ENCODE measurements at regions not wholly inside any gene's neighbourhood (a gene's known extent, or its start where the extent isn't known, plus 50 kb on each side); places are given as distances from the start of the nearest gene placed in this dataset.

DNA sequence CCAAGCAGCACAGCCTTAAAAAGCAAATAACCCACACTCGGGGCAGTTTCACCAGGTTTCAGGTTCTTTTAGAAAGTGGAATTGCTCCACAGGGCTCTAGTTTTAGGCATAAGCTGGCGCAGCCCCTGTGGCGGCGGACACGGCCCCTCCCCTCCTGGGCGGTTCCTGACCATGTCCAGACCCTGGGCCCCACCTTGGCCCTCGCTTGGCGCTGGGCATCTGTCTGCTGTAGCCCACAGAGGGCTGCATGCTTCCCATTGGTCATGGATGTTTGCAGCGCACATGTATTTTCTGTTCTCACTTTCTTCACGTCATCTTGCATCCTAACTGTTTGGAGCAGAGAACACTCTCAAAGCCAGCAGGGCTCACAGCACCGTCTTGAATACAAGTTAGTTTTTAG, 244.3 kb downstream of the BRD1 start:
- no peak for DNase-seq

DNA sequence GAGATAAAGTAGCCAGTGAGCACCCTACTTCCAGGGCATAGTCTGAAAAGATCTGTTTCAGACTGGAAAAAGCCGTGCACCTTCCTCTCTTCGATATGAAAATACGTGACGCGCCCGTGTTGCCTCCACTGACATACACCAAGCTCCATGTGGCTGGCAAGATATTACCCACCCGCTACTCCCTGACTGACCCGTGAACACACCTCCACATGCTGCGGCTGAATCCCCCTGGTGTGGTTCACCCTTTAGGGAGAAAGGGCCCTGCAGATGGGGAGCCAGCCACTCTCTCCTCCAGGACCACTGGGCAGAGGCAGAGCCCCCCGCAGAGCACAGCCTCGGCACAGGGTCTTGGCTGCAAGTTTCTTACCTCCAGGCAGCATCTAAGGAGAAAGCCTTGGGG, 245.0 kb downstream of the BRD1 start:
- DNase-seq, result no peak

DNA sequence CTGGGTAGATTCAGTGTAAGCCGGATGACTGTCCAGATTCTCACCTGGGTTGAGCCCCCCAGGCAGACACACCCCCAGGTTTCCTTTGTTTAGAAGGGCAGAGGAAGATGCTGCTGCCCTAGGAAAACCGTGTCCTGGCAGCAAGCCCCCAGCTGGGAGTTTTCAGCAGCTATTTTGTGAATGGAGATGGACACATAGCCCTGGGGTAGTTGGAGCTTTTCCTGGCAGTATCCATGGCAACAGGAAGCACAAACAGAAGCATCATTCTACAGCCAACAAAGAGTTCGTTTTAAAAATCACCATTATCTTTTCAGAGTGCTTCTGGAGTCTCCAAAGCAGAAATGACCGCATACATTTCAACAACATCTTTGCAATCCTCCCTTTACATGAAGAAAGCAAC, 245.5 kb downstream of the BRD1 start:
- DNase-seq, result no peak

DNA sequence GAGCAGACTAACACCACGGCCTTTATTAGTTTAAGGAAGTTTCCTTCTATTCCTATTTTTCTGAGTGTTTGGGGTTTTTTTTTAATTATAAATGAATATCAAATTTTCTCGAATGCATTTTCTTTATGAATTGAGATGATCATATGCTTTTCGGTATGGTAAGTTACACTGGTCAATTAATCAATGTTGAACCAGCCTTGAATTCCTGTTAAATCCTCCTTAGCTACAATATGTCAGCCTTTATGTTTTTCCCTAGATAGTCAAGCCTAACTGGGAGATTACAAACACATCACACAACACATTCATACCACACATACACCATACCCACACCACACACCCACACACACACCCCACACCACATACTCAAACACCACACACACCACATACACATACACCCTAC, 247.6 kb downstream of the BRD1 start:
- no peak for DNase-seq

DNA sequence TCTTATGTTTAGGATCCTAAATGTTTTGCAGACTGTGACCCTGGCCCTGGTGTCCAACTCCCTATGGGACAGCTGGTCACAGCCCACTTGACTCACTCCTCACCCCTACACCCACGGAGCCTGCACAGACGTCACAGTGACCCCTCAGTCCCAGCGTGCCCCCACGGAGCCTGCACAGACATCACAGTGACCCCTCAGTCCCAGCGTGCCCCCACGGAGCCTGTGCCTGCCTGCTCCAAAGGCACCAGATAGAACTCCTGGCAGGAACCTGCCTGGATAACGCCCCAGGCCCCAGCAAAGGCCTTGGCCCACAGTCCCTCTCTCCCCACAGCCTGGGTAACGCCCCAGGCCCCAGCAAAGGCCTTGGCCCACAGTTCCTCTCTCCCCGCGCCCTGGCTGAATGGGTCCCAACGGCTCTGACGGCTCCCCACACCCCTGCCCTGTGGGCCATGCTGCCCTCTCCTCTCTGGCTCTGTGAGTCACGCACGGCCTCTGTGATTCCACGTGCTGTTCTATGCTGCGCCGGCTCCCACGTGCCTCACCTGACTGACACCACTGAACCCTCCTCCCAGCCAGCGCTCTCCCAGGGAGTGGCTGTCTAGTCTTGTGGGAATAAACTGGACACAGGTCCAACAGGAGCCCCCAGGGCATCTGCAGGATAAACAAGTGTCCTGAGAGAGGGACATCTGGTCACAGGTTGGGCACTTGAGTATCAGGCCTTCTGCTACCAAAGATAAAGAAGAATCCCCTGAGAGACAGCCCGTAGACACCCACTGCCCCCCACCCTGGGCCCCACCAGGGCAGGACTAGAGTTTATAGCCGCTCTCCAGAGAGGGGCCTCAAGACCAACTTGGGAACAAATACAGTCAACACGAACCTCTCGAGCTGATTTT, 250.3 kb downstream of the BRD1 start:
- no peak for DNase-seq

DNA sequence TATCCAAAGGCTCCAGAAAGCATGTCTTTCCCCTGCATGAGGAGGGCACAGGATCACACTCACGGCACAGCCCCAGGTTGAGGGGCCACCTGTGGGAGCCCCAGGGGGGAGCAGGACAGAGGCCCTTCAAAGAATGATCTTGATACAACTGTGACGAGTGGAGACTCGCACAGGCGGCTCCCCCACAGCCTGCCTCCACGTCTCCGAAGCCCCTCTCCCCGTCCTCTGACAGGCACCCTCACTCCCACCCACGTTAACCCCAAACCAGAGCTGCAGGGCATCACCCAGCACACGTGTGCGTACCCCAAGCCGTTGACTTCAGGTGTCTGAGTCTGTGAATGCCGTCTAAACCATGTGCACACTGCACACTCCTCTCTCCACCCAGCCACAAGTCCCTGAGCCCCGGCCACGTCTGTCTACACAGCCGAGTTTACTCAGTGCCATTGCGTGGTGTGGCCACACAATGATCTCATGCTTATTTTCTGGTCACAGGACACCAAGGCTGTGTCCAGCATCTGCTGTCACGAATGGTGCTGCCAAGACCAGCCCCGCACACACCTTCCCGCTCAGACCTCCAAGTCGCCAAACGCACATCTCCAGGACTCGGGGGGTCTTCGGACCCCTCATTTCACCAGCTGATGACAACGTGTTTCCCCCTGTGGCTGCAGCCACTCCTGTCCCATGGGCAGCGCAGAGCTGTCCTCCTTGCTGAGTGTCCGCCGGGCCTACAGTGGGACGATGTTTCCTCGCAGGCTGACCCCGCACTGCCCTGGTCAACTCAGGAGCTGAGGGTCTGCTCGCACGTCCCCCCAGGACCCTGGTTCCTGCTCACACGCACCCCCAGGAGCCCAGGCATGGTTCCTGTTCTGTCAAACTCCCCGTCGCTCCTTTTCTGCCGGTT, 251.2 kb downstream of the BRD1 start:
- DNase-seq, result no peak

DNA sequence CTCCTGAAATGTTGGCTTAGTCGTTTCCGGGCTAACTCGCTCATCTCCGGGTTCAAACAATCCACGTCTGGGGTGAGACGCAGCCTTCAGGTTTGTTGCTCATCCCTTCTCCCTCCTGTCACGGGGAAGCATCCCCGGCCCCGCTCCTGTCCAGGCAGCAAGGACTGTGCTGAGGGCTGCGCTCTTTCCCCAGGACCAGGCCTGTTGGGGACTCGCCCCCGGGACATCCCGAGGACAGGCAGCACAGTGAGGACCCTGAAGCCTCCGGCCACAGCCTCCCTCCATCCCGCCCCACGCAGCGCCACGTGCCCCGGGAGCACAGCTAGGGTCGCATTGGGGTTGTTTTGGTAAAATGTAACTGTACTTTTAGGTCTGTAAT, 252.0 kb downstream of the BRD1 start:
- DNase-seq, result no peak

DNA sequence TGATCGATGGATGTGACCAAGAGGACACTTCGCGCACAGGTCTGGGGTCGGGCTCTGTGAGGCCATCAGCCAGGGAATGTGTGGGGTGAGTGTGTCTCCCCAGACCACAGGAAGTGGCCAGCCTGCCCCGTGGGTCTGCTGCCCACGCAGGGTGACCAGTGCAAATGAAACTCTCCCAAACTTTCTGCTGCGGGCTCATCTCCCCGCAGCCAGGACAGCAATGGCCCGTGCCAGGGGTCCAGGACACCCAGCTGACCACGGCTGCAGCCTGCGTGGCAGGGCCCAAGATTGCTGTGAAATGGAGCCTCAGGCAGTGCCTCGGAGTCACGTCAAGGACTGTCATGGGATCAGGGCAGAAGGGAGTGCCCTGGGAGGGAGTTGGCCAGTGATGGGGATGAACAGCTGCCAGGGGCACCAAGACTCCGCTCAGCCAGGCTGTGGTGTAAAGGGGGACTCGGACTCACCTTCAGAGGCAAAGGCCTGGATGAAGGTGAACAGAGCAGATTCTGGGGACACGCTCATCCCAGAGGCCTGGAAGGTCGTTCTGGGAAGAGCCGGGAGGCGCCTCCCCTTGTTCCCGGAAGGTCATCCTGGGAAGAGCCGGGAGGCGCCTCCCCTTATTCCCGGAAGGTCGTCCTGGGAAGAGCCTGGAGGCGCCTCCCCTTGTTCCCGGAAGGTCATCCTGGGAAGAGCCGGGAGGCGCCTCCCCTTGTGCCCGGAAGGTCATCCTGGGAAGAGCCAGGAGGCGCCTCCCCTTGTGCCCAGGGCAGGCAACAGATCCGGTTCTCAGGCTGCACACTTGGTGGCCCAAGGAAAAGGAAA, 252.6 kb downstream of the BRD1 start:
- DNase-seq, result no peak

DNA sequence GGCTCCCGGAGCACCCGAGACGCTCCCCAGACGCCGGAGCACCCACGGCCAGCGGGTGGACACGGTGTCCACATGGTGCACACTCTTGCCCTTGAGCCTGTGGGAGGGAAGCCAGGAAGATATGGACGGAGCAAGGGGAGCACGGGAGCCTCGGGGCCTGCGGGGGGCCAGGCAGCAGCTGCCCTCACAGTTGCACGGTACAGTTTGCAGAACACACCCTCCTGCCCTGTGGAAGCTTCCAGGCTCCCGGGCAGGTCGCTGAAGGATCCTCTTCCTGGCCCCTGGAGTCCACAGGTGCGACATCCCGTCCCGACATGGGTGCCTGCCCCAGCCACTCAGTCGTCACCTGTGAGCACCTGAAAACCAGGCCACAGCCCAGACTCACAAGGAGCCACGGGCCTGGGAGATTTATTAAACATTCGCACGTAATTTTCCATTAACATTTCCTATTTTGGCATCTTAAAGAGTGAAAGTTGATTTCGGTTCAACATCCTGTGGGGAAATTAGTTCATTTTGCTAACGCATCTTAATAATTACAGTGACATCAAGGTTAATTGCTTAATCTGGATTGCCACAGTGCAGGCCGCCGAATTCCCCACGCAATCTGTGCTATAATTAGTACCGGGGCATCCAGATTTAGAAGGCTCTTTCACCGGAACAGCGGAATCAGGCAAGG, 253.3 kb downstream of the BRD1 start:
- DNase-seq, result no peak

DNA sequence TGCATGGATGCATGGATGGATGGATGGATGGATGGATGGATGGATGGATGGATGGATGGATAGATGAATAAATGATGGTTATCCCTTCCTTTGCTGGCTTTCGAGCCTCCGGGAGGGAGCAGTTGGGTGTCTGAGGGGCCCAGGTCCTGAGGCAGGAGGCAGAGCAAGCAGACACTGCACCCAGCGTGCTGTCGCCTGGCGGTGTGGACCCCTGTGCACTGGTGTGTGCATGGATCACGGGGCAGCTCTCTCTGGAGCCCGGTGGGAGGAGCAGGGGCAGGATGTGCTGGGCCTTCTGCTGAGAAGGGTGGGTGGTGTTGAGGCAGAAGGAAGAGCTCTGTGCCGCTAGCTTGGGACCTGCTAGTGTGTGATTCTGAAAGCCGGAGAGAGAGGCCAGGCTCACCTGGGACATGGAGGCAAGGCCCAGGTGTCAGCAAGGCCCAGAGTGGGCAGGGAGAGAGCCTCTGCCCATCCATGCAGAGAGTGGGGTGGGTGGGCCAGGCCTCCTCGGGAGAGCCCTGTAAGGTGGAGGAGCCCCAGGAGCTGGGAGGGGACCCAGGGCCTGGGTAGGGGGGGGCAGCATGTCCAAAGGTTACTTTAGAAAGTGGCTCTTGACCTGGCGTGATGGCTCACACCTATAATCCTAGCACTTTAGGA, 254.4 kb downstream of the BRD1 start:
- no peak for DNase-seq

DNA sequence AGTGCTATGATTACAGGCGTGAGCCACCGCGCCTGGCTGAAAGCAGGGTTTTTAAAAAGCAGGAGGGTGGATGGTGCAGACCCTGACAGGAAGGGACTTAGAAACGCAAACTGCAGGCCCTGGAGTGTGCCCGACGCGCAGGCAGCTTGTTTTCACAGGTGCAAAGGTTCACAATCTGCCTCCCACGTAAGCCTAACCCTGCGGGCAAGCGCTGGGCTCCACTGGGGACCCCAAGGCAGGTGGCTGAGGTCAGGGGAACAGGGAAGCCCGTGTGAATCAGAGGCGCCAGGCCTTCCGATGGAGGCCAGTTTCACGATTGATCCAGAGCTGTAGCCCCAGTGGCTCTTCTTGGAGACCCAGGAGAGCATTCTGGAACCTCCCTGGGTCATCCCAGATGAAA, 256.3 kb downstream of the BRD1 start:
- DNase-seq, result no peak

DNA sequence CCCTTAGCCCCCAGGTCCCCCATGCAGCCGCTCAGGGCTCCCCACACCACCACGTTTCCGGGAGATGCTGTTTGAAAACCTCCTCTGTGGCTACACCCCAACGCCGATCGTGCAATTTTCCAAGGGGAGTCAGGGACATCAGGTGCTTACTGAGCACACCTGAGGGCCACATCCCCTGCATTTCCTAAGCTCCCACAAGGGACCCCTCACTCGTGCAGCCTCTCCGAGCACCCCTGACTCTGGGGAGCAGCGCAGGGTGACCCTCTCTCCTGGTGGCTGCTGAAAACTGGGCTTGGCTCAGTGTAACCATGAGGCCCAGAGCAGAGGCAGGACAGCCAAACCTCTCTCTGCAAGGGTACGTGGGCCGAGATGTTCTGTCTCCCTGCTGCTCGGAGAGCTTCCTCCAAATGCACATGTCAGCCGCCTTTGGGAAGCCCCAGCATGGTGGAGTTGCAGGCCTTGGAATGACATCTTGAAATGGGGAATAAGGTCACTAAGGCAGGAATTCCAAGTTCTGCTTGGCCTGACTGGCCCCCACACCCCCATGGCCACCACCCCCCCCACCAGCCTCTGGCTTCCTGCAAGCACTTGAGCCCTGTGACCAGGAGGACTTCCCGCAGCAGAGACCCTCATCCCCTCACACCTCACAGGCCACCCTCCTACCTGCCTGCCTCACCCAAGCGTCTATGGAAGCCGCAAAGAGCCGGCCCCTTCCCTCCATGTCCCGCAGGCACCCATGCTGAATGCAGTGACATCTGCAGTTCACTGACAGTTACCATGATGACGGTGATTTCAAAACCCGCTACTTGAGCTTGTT, 257.4 kb downstream of the BRD1 start:
- no peak for DNase-seq

DNA sequence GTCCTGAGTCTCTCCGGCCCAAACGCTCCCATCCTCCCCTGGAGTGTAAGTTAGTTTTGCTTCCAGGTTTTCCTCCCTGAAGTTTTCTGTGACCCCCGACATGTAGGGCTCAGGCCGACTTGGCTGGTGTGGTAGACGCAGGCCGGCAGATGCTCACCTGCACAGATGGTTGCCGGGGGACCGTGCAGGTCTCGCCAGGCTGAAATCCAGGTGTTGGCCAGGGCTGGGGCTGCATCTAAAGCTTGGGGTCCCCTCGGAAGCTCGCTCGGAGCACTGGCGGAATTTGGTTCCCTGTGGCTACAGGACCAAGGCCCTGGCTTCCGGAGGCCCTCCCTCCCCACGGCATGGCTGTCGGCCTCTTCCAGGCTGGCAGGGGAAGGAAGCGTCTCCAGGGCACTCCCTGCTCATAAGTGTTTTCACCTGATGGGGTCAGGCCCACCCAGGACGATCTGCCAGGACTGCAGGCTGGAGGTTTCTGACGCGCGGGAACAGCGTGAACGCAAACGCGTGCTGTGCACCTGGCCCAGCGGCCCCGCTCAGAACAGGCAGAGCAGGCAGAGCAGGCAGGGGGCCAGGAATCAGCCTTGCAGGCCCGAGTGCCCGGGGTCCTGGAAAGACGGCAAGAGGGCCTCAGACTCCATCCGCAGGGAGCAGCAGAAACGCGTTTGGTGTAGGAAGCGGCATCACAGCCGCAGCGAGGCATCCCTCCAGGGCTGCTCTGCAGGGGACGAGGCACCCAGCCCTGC, 258.2 kb downstream of the BRD1 start:
- no peak for DNase-seq

DNA sequence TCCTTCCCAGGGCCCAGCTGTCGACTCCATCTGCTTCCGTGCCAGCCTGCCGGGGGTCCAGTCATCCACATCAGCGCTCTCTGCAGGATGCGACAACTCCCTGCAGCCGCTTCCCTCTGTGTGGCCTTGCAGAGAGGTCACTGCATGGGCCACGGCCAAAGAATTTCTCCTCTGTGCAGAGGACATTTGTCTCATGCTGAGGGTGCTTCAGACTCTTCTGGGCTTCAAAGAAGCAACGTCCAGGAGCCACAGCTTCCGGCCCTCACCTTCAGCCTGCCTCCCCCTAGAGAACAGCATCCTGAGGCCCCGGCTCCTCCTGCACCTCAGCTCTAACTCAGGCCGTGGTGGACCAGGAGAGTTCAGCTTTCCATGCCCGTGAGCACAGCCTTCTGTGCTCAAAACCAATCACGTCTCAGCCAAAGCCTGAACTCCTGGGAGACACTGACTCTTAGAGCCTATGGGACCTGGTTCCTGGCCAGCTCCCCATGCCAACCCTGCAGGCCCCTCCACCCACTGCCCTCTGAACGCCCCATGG, 258.9 kb downstream of the BRD1 start:
- no peak for DNase-seq

DNA sequence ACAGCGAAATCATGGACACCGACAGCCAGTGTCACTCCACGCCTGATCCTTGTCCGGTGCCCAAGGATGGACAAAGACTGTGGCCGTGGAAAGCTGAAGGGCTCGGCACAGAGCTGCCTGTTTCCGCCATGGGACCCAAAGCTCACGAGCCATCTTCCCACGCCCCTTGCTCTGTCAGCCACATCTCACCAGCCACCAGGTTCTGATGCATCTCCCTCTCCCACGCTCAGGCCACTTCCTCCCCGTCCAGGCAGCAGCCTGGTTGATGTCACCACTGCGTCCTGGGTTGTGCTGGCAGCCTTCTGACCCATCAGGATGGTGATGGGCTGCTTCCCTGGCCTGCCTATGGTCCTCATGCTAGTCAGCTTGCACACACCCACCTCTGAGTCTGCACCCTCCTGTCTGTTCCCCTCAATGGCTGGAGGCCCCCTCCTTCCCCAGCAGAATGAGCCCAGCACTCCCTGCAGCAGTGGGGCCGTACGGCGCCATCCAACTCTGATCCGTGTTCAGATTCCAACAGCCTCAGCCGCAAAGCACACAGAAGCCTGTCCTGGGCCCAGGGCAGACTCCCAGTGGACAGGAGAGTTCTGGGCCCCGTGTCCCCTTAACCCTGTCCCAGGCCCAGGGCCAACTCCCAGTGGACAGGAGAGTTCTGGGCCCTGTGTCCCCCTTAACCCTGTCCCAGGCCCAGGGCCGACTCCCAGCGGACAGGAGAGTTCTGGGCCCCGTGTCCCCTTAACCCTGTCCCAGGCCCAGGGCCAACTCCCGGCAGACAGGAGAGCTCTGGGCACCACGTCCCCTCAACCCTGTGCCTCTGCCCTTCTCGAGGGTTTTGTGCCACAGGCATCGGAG, 259.5 kb downstream of the BRD1 start:
- DNase-seq, result no peak

DNA sequence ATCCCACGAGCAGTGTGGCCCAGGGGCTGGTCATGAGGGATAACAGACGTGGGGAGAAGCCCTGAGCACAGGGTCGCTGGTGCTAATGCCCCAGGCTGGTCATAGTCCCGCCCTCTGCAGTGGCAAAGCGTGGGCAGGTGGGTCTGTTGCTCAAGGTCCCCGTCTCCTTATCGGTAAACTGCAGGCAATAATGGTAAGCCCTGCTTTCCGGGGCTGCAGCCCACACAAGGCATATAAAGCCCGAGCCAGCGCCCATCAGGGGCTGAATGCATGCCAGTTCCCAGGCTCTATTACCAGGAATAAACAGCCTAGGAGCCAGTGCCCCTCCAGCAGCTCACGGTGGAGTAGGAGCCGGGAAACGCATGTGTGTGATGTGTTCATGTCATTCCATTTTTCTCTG, 261.0 kb downstream of the BRD1 start:
- DNase-seq, result no peak

DNA sequence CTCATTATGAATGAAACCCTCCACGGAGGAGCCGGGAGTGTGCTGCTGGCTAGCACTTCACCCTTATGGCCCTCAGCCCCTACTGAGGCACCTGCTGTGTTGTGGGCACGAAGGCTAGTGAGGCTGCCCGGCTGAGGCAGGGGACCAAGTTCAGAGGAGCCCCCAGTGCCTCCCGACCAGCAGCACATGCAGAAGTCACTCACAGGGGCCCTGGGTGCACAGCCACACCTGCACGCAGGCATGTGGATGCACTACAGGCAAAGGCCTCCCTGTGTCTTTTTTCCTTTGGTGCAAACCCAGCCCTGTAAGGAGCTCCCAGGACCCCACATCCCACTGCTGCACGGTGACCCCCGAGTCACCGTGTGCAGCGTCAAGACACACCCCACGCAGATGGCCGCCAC, 261.5 kb downstream of the BRD1 start:
- no peak for DNase-seq

DNA sequence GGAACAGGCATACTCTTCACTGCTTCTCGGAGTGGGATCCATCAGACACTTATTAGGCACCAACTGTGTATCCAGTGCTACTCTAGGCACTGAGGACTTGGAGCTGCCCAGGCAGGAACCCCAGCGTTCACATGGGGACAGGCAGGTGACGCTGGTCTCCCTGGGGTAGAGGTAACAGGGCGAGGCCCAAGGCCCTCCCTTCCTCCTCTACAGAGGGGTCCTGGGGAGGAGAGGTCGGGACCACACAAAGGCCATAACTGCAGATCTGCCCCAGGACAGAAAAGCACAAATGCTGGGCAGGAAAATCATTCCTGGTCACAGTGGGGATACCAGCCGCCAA, 262.2 kb downstream of the BRD1 start:
- DNase-seq, result no peak

Data from CD4-positive, alpha-beta T cell treated with Interleukin-21 for 1 hour (primary cell).